CD4-positive, alpha-beta memory T cell (primary cell): ENCODE measurements at regions not wholly inside any gene's neighbourhood (a gene's known extent, or its start where the extent isn't known, plus 50 kb on each side); places are given as distances from the start of the nearest gene placed in this dataset.

Experiments used
- CTCF ChIA-PET: fragments of 350-600 bp; sonication (Branson Sonifier 250); formaldehyde crosslinking; loops from one replicate; lab custom pipeline; 2021; ENCODE audit warnings: inconsistent platforms; ENCODE audit not compliant: partially characterized antibody; lab: Charles Lee
- POLR2A ChIA-PET: fragments of 350-600 bp; sonication (Branson Sonifier 250); formaldehyde crosslinking; loops from one replicate; lab custom pipeline; 2021; ENCODE audit not compliant: partially characterized antibody; lab: Charles Lee
- DNase-seq, 5 donors: peaks; one replicate each; pipeline versions ENCODE4 v3.0.0 to v3.0.0-alpha.2; 2020 to 2022; ENCODE audit warnings: mixed read lengths in 1 of 5
- H3K27ac ChIP-seq: one replicate; pipeline ENCODE4 v1.7.0; 2013; ENCODE audit warnings: low read depth, low read length
- H3K27me3 ChIP-seq: 2 replicates; pipeline ENCODE4 v1.7.0; 2013; ENCODE audit warnings: mild to moderate bottlenecking, low read length, moderate library complexity; ENCODE audit not compliant: insufficient read depth
- H3K36me3 ChIP-seq: 2 replicates; pipeline ENCODE4 v1.7.0; 2013; ENCODE audit warnings: mild to moderate bottlenecking, low read length, moderate library complexity; ENCODE audit not compliant: insufficient read depth
- H3K4me1 ChIP-seq: 2 replicates; pipeline ENCODE4 v1.7.0; 2013; ENCODE audit warnings: mild to moderate bottlenecking, low read length, moderate library complexity; ENCODE audit not compliant: insufficient read depth
- H3K4me3 ChIP-seq, 2 donors: one replicate each; pipeline ENCODE4 v1.7.0; 2013; ENCODE audit warnings: low read length in 2 of 2, mild to moderate bottlenecking in 1 of 2
- H3K9me3 ChIP-seq, 2 donors: one replicate each; pipeline ENCODE4 v1.7.0; 2013; ENCODE audit warnings: low read length in 2 of 2, control low read depth in 1 of 2; ENCODE audit not compliant: control insufficient read depth in 1 of 2
- H3K27ac Mint-ChIP-seq, 7 donors: one replicate each; pipeline ENCODE4 v1.8.0; 2020 to 2021; ENCODE audit warnings: mixed read lengths in 7 of 7, mild to moderate bottlenecking in 6 of 7, inconsistent platforms in 3 of 7, moderate library complexity in 3 of 7
- H3K27me3 Mint-ChIP-seq, 2 donors: one replicate each; pipeline ENCODE4 v1.8.0; 2020 to 2021; ENCODE audit warnings: mixed read lengths in 2 of 2
- H3K36me3 Mint-ChIP-seq, 2 donors: one replicate each; pipeline ENCODE4 v1.8.0; 2020 to 2021; ENCODE audit warnings: mixed read lengths in 2 of 2, inconsistent platforms in 1 of 2, mild to moderate bottlenecking in 1 of 2
- H3K4me1 Mint-ChIP-seq, 4 donors: one replicate each; pipeline ENCODE4 v1.8.0; 2020 to 2021; ENCODE audit warnings: mixed read lengths in 4 of 4, mild to moderate bottlenecking in 1 of 4
- H3K4me3 Mint-ChIP-seq, 8 donors: one replicate each; pipeline ENCODE4 v1.8.0; 2020 to 2021; ENCODE audit warnings: mixed read lengths in 8 of 8, mild to moderate bottlenecking in 7 of 8, moderate library complexity in 6 of 8, inconsistent platforms in 3 of 8
- H3K9me3 Mint-ChIP-seq, 8 donors: one replicate each; pipeline ENCODE4 v1.8.0; 2020 to 2021; ENCODE audit warnings: mixed read lengths in 8 of 8, mild to moderate bottlenecking in 5 of 8, inconsistent platforms in 3 of 8, moderate library complexity in 1 of 8
- intact Hi-C: fragments of 100-400 bp; cut with micrococcal nuclease; formaldehyde crosslinking; loops from one replicate; pipeline ENCODE4 v1.15.1; 2023

GRCh38 chr20:16220826-16221225, 352.4 kb downstream of the KIF16B start:
- no peak for DNase-seq
- POLR2A ChIA-PET: no interaction called here
- H3K4me1 Mint-ChIP-seq: no peaks in the 10 kb centered on the region
- no peaks in the 10 kb centered on the region for H3K36me3 ChIP-seq
- no peak overlapping the region for H3K27ac Mint-ChIP-seq
- no peak overlapping the region for H3K27ac ChIP-seq
- no peak overlapping the region for H3K4me3 ChIP-seq
- H3K27me3 ChIP-seq: no peaks in the 10 kb centered on the region
- H3K9me3 Mint-ChIP-seq: peaks cover 0 to 9% (median 3%) of the 10 kb centered on the region in 8 donors
- no peaks in the 10 kb centered on the region for H3K4me1 ChIP-seq
- H3K9me3 ChIP-seq: no peaks in the 10 kb centered on the region
- intact Hi-C loops: no loop called here
- H3K4me3 Mint-ChIP-seq: no peak overlapping the region
- H3K27me3 Mint-ChIP-seq: no peaks in the 10 kb centered on the region
- H3K36me3 Mint-ChIP-seq: no peaks in the 10 kb centered on the region
- CTCF ChIA-PET: no interaction called here

DNA sequence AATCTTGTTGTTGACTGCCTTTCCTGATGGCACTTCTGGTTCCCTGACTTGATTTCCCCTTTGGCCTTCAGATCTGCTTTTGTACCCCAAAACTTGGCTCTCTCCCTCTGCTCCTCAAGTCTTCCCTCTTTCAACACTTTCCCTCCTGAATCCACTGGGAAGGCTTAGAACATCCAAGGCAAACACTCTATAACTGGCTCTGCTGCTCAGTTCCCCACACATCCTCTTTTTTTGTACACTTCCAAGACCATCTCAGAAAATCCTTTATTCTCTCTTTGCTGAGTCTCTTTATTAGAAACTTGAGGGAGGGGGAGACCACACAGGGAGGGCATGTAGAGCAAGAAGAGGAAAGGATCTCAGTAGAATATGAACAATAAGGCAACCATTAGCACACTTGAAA, 354.1 kb downstream of the KIF16B start:
- no peaks in the 10 kb centered on the region for H3K4me1 Mint-ChIP-seq
- ChIA-PET CTCF (no interaction called here), POLR2A (no interaction called here)
- Histone ChIP-seq H3K4me3 (no peak overlapping the region), H3K36me3 (no peaks in the 10 kb centered on the region), H3K27me3 (no peaks in the 10 kb centered on the region), H3K4me1 (no peaks in the 10 kb centered on the region), H3K9me3 (no peaks in the 10 kb centered on the region), H3K27ac (no peak overlapping the region)
- H3K4me3 Mint-ChIP-seq: no peak overlapping the region
- no peaks in the 10 kb centered on the region for H3K27me3 Mint-ChIP-seq
- peaks cover 0 to 9% (median 3%) of the 10 kb centered on the region in 8 donors for H3K9me3 Mint-ChIP-seq
- H3K36me3 Mint-ChIP-seq: no peaks in the 10 kb centered on the region
- intact Hi-C loops: no loop called here
- DNase-seq: no peak
- no peak overlapping the region for H3K27ac Mint-ChIP-seq

DNA sequence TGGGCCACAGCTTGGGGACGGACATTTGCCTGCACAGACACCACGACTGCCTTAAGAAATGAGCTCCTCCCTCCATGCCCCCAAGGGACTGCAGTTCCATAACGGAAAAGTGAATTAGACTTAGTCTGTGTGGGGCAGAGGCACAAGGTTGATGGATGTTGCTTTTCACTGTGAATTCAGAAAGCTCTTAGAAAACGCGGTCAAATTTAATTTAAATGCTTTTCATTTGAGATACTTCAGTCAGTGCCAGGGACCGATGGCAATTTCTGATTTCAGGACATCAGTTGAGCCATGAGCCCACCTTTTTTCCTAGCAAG, 356.4 kb downstream of the KIF16B start:
- H3K4me3 ChIP-seq: no peak overlapping the region
- Mint-ChIP-seq H3K27me3 (no peaks in the 10 kb centered on the region), H3K36me3 (no peaks in the 10 kb centered on the region), H3K27ac (no peak overlapping the region), H3K4me1 (no peaks in the 10 kb centered on the region), H3K9me3 (peaks cover 0 to 9% (median 4%) of the 10 kb centered on the region in 8 donors), H3K4me3 (no peak overlapping the region)
- DNase-seq: no peak
- no peaks in the 10 kb centered on the region for H3K36me3 ChIP-seq
- no peaks in the 10 kb centered on the region for H3K9me3 ChIP-seq
- no peaks in the 10 kb centered on the region for H3K27me3 ChIP-seq
- no peak overlapping the region for H3K27ac ChIP-seq
- ChIA-PET CTCF (no interaction called here), POLR2A (no interaction called here)
- intact Hi-C loops: no loop called here
- no peaks in the 10 kb centered on the region for H3K4me1 ChIP-seq

- H3K27me3 ChIP-seq: no peaks in the 10 kb centered on the region
- Mint-ChIP-seq H3K27ac (no peak overlapping the region), H3K9me3 (peaks cover 0 to 9% (median 5%) of the 10 kb centered on the region in 8 donors), H3K27me3 (no peaks in the 10 kb centered on the region), H3K4me1 (no peaks in the 10 kb centered on the region), H3K36me3 (no peaks in the 10 kb centered on the region), H3K4me3 (no peak overlapping the region)
- DNase-seq: no peak
- no peak overlapping the region for H3K27ac ChIP-seq
- no peaks in the 10 kb centered on the region for H3K9me3 ChIP-seq
- intact Hi-C loops: no loop called here
- no peaks in the 10 kb centered on the region for H3K4me1 ChIP-seq
- no peak overlapping the region for H3K4me3 ChIP-seq
- H3K36me3 ChIP-seq: no peaks in the 10 kb centered on the region
- ChIA-PET CTCF (no interaction called here), POLR2A (no interaction called here)
Measured at GRCh38 chr20:16216227-16216913, 356.9 kb downstream of the KIF16B start.

DNA sequence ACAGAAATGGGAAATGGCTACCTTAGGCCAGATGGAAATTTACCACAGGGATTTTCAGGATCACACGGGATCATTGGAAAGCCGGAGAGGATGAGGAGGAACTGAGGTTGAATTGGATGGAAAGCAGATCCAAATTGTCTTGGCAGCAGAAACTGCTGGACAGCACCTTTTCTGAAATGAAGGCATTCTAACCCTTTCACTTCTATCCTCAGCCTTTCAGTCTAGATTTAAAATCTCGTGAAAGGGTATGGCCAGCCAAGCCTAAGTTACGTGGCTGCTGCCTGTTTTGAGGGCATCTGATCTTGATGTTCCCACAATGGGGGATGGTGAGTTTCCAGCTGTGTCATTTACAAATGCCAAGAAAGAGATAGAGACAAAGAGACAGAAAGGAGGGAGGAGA, 358.2 kb downstream of the KIF16B start:
- intact Hi-C loops: no loop called here
- H3K36me3 Mint-ChIP-seq: no peaks in the 10 kb centered on the region
- Histone ChIP-seq H3K4me3 (no peak overlapping the region), H3K4me1 (no peaks in the 10 kb centered on the region), H3K9me3 (no peaks in the 10 kb centered on the region), H3K27me3 (no peaks in the 10 kb centered on the region), H3K27ac (no peak overlapping the region), H3K36me3 (no peaks in the 10 kb centered on the region)
- H3K4me1 Mint-ChIP-seq: no peaks in the 10 kb centered on the region
- ChIA-PET POLR2A (no interaction called here), CTCF (no interaction called here)
- H3K27ac Mint-ChIP-seq: no peak overlapping the region
- DNase-seq: no peak
- no peak overlapping the region for H3K4me3 Mint-ChIP-seq
- H3K9me3 Mint-ChIP-seq: peaks cover 0 to 7% (median 3%) of the 10 kb centered on the region in 8 donors
- no peaks in the 10 kb centered on the region for H3K27me3 Mint-ChIP-seq

DNA sequence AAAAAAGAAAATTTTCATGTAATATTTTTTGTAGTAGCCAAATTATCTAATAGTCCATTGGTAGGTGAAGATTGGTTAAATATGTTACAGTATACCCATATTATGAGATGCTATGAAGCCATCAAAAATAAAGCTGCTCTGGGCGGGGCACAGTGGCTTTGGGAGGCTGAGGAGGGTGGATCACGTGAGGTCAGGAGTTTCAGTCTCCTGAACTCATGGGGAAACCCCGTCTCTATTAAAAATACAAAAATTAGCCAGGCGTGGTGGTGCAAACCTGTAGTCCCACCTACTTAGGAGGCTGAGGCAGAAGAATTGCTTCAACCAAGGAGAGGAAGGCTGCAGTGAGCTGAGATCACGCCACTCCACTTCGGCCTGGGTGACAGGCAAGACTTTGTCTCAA, 360.5 kb downstream of the KIF16B start:
- H3K27me3 Mint-ChIP-seq: no peaks in the 10 kb centered on the region
- H3K36me3 Mint-ChIP-seq: no peaks in the 10 kb centered on the region
- no peak overlapping the region for H3K4me3 Mint-ChIP-seq
- H3K9me3 Mint-ChIP-seq: peaks cover 0 to 8% (median 0%) of the 10 kb centered on the region in 8 donors
- H3K4me1 ChIP-seq: no peaks in the 10 kb centered on the region
- H3K4me1 Mint-ChIP-seq: no peaks in the 10 kb centered on the region
- H3K27me3 ChIP-seq: no peaks in the 10 kb centered on the region
- no peak for DNase-seq
- no peak overlapping the region for H3K27ac Mint-ChIP-seq
- H3K36me3 ChIP-seq: no peaks in the 10 kb centered on the region
- H3K4me3 ChIP-seq: no peak overlapping the region
- no peak overlapping the region for H3K27ac ChIP-seq
- intact Hi-C loops: no loop called here
- CTCF ChIA-PET: no interaction called here
- POLR2A ChIA-PET: no interaction called here
- no peaks in the 10 kb centered on the region for H3K9me3 ChIP-seq

DNA sequence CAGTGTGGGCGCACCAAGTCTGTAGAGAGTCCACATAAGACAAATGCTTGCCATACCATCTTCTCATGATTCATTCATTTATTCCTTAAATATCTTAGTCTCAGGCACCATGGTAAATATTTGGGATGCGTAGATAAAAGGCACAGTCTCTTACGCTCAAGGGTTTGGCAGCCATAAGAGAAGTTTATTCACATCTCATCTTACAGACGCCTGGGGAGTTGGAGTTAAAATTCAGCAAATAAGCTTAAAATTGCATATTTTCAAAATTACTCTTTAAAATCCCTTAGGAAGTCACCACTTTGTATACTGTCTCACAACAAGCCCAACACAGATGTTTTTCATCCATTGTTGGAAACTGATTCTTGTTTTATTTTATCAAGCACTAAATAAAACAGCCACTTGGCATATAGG, 363.3 kb downstream of the KIF16B start:
- H3K27ac ChIP-seq: no peak overlapping the region
- no peak for DNase-seq
- ChIA-PET CTCF (no interaction called here), POLR2A (no interaction called here)
- Mint-ChIP-seq H3K36me3 (no peaks in the 10 kb centered on the region), H3K9me3 (peaks cover 0 to 6% (median 0%) of the 10 kb centered on the region in 8 donors), H3K27me3 (no peaks in the 10 kb centered on the region), H3K4me3 (no peak overlapping the region), H3K27ac (no peak overlapping the region), H3K4me1 (no peaks in the 10 kb centered on the region)
- H3K4me3 ChIP-seq: no peak overlapping the region
- H3K4me1 ChIP-seq: no peaks in the 10 kb centered on the region
- H3K9me3 ChIP-seq: no peaks in the 10 kb centered on the region
- H3K27me3 ChIP-seq: no peaks in the 10 kb centered on the region
- no peaks in the 10 kb centered on the region for H3K36me3 ChIP-seq
- intact Hi-C loops: no loop called here

DNA sequence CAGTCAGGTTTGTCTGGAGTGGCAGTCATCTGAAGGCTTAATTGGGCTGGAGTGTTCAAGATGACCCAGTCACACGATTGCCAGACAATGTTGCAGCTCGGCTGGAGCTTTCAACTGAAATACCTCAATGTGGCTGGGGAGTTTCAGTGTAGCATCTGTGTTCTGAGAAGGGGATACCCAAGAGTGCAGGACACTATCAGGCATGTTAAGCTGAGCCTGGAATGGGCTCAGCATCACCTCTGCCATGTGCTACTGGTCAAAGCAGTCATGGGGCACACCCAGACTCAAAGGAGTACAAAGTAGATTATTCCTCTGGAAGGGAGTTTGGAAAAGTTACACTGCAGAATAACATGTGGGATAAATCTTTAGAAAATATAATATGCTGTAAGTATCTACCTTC, 363.9 kb downstream of the KIF16B start:
- ChIA-PET POLR2A (no interaction called here), CTCF (no interaction called here)
- no peak overlapping the region for H3K4me3 ChIP-seq

More for the DNA sequence above, 363.9 kb downstream of the KIF16B start:
- DNase-seq: no peak
- no peak overlapping the region for H3K27ac Mint-ChIP-seq
- intact Hi-C loops: no loop called here
- H3K4me1 ChIP-seq: no peaks in the 10 kb centered on the region
- H3K27me3 ChIP-seq: no peaks in the 10 kb centered on the region
- H3K36me3 ChIP-seq: no peaks in the 10 kb centered on the region
- peaks cover 0 to 6% (median 0%) of the 10 kb centered on the region in 8 donors for H3K9me3 Mint-ChIP-seq
- no peak overlapping the region for H3K4me3 Mint-ChIP-seq
- no peaks in the 10 kb centered on the region for H3K9me3 ChIP-seq
- no peak overlapping the region for H3K27ac ChIP-seq
- H3K36me3 Mint-ChIP-seq: no peaks in the 10 kb centered on the region
- H3K4me1 Mint-ChIP-seq: no peaks in the 10 kb centered on the region
- H3K27me3 Mint-ChIP-seq: no peaks in the 10 kb centered on the region
